WTC11 (cell line): ENCODE measurements at regions not wholly inside any gene's neighbourhood (a gene's known extent, or its start where the extent isn't known, plus 50 kb on each side); places are given as distances from the start of the nearest gene placed in this dataset.

Experiments
- ATAC-seq: fragments of 200-7000 bp; cut with Tn5 transposase; 2 replicates; pipeline ENCODE4 v1.10.0; 2021; ENCODE audit warnings: mild to moderate bottlenecking, moderate library complexity
- CTCF ChIA-PET: fragments of 300-600 bp; sonication (Branson Sonifier 250); formaldehyde crosslinking; loops from one replicate; lab custom pipeline; 2021; ENCODE audit warnings: antibody characterized with exemption; lab: Charles Lee
- POLR2A ChIA-PET: fragments of 350-600 bp; sonication (Branson Sonifier 250); formaldehyde crosslinking; loops from one replicate; lab custom pipeline; 2021; ENCODE audit warnings: antibody characterized with exemption; lab: Charles Lee
- DNase-seq: peaks from one replicate; pipeline ENCODE4 v3.0.0; 2021; ENCODE audit warnings: low spot score
- H3K27ac Mint-ChIP-seq: 2 replicates; pipeline ENCODE4 v1.8.0; 2021; ENCODE audit warnings: mixed read lengths
- H3K27me3 Mint-ChIP-seq: 2 replicates; pipeline ENCODE4 v1.8.0; 2021; ENCODE audit warnings: low read depth, mild to moderate bottlenecking, moderate library complexity, mixed read lengths
- H3K36me3 Mint-ChIP-seq: 2 replicates; pipeline ENCODE4 v1.8.0; 2021; ENCODE audit warnings: mixed read lengths
- H3K4me1 Mint-ChIP-seq: 2 replicates; pipeline ENCODE4 v1.8.0; 2022; ENCODE audit warnings: mixed read lengths
- H3K4me3 Mint-ChIP-seq: 2 replicates; pipeline ENCODE4 v1.8.0; 2021; ENCODE audit warnings: mild to moderate bottlenecking, moderate library complexity, mixed read lengths
- H3K9me3 Mint-ChIP-seq: 2 replicates; pipeline ENCODE4 v1.8.0; 2021; ENCODE audit warnings: mixed read lengths
- CBFB ChIP-seq: sonication (generic); formaldehyde crosslinking; IDR thresholded peaks from 2 replicates; pipeline ENCODE4 v1.8.1; 2022; ENCODE audit warnings: mild to moderate bottlenecking, low read depth, missing genetic modification reagents
- ESRRA ChIP-seq: sonication (generic); formaldehyde crosslinking; IDR thresholded peaks from 2 replicates; pipeline ENCODE4 v1.8.1; 2022; ENCODE audit warnings: mild to moderate bottlenecking, missing genetic modification reagents, borderline replicate concordance
- GABPB1 ChIP-seq: sonication (generic); formaldehyde crosslinking; IDR thresholded peaks from 2 replicates; pipeline ENCODE4 v1.8.1; 2023; ENCODE audit warnings: mild to moderate bottlenecking, missing genetic modification reagents
- NFATC4 ChIP-seq: fragments of 250-450 bp; sonication (Bioruptor Pico); IDR thresholded peaks from 2 replicates; pipeline ENCODE4 v1.9.0; 2021; ENCODE audit warnings: mild to moderate bottlenecking
- NR1H2 ChIP-seq: sonication (generic); formaldehyde crosslinking; IDR thresholded peaks from 2 replicates; pipeline ENCODE4 v1.9.0; 2021; ENCODE audit warnings: mild to moderate bottlenecking, moderate library complexity, missing genetic modification reagents
- NR3C1 ChIP-seq: sonication (generic); formaldehyde crosslinking; conservative IDR thresholded peaks from 2 replicates; pipeline ENCODE4 v1.8.1; 2023; ENCODE audit warnings: low read depth, mild to moderate bottlenecking, missing genetic modification reagents
- PRRX2 ChIP-seq: fragments of 250-450 bp; sonication (Bioruptor Pico); IDR thresholded peaks from 2 replicates; pipeline ENCODE4 v1.8.0; 2021; ENCODE audit warnings: mild to moderate bottlenecking
- RELA ChIP-seq: sonication (generic); formaldehyde crosslinking; IDR thresholded peaks from 2 replicates; pipeline ENCODE4 v1.8.1; 2022; ENCODE audit warnings: missing genetic modification reagents, mild to moderate bottlenecking, borderline replicate concordance
- SMAD3 ChIP-seq: sonication (generic); formaldehyde crosslinking; IDR thresholded peaks from 2 replicates; pipeline ENCODE4 v1.8.0; 2022; ENCODE audit warnings: missing genetic modification reagents, mild to moderate bottlenecking, borderline replicate concordance
- TCF7 ChIP-seq: sonication (generic); formaldehyde crosslinking; IDR thresholded peaks from 2 replicates; pipeline ENCODE4 v1.8.0; 2022; ENCODE audit warnings: mild to moderate bottlenecking, low read depth, missing genetic modification reagents, moderate library complexity
- TEAD1 ChIP-seq: sonication (generic); formaldehyde crosslinking; IDR thresholded peaks from 2 replicates; pipeline ENCODE4 v1.8.0; 2022; ENCODE audit warnings: mild to moderate bottlenecking, missing genetic modification reagents
- ZNF396 ChIP-seq: fragments of 250-450 bp; sonication (Bioruptor Pico); IDR thresholded peaks from 2 replicates; pipeline ENCODE4 v1.8.0; 2021; ENCODE audit warnings: mild to moderate bottlenecking, moderate library complexity, borderline replicate concordance
- ZNF423 ChIP-seq: fragments of 250-450 bp; sonication (Bioruptor Pico); IDR thresholded peaks from 2 replicates; pipeline ENCODE4 v2.1.2; 2022; ENCODE audit warnings: mild to moderate bottlenecking, moderate library complexity
- ZNF671 ChIP-seq: fragments of 250-450 bp; sonication (Bioruptor Pico); IDR thresholded peaks from 2 replicates; pipeline ENCODE4 v1.8.0; 2021; ENCODE audit warnings: mild to moderate bottlenecking
- TF ChIP-seq, protein P1 (sequence below): fragments of 250-450 bp; sonication (Bioruptor Pico); IDR thresholded peaks from 2 replicates; pipeline ENCODE4 v1.9.0; 2021; ENCODE audit warnings: mild to moderate bottlenecking
- TF ChIP-seq, protein P2 (sequence below): sonication (generic); formaldehyde crosslinking; IDR thresholded peaks from 2 replicates; pipeline ENCODE4 v1.8.0; 2023; ENCODE audit warnings: mild to moderate bottlenecking, missing genetic modification reagents
- TF ChIP-seq, protein P3 (sequence below): fragments of 250-450 bp; sonication (Bioruptor Pico); IDR thresholded peaks from 2 replicates; pipeline ENCODE4 v1.9.0; 2021; ENCODE audit warnings: moderate library complexity, mild to moderate bottlenecking, inconsistent platforms, borderline replicate concordance
- TF ChIP-seq, protein P4 (sequence below): fragments of 250-450 bp; sonication (Bioruptor Pico); IDR thresholded peaks from 2 replicates; pipeline ENCODE4 v1.9.0; 2021; ENCODE audit warnings: mild to moderate bottlenecking
- TF ChIP-seq, protein P5 (sequence below): sonication (generic); formaldehyde crosslinking; IDR thresholded peaks from 2 replicates; pipeline ENCODE4 v1.8.1; 2023; ENCODE audit warnings: mild to moderate bottlenecking, missing genetic modification reagents
- TF ChIP-seq, protein P6 (sequence below): sonication (generic); formaldehyde crosslinking; IDR thresholded peaks from 2 replicates; pipeline ENCODE4 v1.8.1; 2023; ENCODE audit warnings: mild to moderate bottlenecking, missing genetic modification reagents, moderate library complexity

DNA sequence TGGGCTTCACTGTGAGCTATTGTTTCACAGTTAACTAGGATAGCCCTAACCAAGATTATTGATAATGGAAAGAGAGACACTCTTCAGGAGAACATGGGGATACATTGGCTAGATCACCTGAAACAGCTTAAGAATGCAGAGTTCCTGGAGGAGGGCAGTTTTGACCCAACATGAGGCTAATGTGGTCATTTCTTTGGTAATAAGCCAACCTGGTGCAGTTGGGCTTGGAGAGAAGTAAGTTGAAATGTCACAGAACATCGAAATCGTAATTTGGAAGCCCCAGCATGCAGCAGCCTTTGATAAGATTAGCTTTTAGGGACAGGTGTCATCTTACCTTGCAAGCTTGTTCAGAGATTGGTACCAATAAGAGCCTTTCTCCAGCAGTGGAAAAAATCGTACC lies 556.6 kb upstream of the GOT2 start (continued):
- no peak for TF ChIP-seq ESRRA
- TF ChIP-seq, all 79 proteins: peak for 0

DNA sequence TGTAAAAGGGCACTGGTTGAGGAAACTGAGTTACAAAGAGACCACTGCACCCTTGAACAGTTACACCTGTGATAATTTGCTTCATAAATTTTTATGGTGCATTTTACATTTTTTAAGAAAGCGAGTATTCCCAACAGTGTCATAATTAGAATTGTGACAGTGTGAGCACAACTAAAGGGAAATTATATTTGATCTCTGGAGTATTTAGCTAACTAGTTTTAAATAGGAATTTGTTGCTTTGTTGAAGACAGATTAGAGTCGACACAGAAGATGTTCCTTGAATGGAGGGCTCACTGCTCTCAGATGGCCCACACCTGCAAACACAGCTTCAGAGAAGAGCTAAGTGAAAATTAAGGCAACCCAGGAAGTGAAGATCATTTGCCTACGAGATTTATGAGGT lies 555.0 kb upstream of the GOT2 start:
- DNase-seq, result no peak
- Mint-ChIP-seq H3K4me3 (no peak overlapping the region), H3K27me3 (no peaks in the 10 kb centered on the region; the same call in 1 of the 2 replicates), H3K36me3 (peaks cover 18% of the 10 kb centered on the region), H3K27ac (no peak overlapping the region), H3K9me3 (peaks cover 27% of the 10 kb centered on the region), H3K4me1 (no peaks in the 10 kb centered on the region)
- CTCF ChIA-PET, result no interaction called here
- POLR2A ChIA-PET, result no interaction called here
- TF ChIP-seq, protein P1, sequence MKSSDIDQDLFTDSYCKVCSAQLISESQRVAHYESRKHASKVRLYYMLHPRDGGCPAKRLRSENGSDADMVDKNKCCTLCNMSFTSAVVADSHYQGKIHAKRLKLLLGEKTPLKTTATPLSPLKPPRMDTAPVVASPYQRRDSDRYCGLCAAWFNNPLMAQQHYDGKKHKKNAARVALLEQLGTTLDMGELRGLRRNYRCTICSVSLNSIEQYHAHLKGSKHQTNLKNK (CRISPR knock-in tag), result no peak
- TF ChIP-seq PRRX2 (CRISPR knock-in tag), result no peak
- no peak for ATAC-seq

DNA sequence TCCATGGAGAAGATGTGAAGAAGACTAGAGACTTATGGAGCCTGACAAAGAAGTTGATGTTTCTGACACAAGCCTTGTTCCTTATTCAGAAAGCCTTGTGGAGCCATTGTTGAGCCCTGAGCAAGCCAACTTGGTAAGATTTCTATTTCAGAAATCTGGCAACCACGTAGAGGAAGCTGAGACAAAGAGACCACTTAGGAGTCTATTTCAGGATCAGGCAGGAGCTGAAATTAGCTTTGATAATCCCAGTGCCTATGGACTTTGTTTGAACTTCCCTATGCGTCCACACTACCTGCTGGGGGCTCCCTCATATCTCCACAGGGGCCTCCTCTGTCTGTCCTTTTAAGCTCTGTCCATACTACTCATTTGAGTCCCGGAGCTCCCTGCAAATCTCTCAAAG lies 540.0 kb upstream of the GOT2 start:
- Mint-ChIP-seq H3K4me3 (no peak overlapping the region), H3K27ac (no peak overlapping the region), H3K36me3 (no peaks in the 10 kb centered on the region), H3K27me3 (no peaks in the 10 kb centered on the region), H3K9me3 (peaks cover 3% of the 10 kb centered on the region), H3K4me1 (peaks cover 15% of the 10 kb centered on the region)
- POLR2A ChIA-PET, result interaction anchor here (1.0 kb wide), 1 partner anchor 9 kb away, joined by 3 read pairs; no protein-coding TSS in a partner anchor
- ATAC-seq (0 out of 2 replicates have a peak, but pooled peaks have one; percentile 24), DNase-seq (no peak)
- TF ChIP-seq ZNF396 (CRISPR knock-in tag) (no peak), SMAD3 (CRISPR knock-in tag) (no peak), ZNF671 (CRISPR knock-in tag) (no peak), RELA (CRISPR knock-in tag) (no peak), NFATC4 (no peak), CBFB (CRISPR knock-in tag) (no peak), NR3C1 (no peak), ZNF423 (CRISPR knock-in tag) (no peak), TEAD1 (CRISPR knock-in tag) (no peak), NR1H2 (CRISPR knock-in tag) (no peak), TCF7 (CRISPR knock-in tag) (no peak), GABPB1 (CRISPR knock-in tag) (no peak)
- TF ChIP-seq, protein P2, sequence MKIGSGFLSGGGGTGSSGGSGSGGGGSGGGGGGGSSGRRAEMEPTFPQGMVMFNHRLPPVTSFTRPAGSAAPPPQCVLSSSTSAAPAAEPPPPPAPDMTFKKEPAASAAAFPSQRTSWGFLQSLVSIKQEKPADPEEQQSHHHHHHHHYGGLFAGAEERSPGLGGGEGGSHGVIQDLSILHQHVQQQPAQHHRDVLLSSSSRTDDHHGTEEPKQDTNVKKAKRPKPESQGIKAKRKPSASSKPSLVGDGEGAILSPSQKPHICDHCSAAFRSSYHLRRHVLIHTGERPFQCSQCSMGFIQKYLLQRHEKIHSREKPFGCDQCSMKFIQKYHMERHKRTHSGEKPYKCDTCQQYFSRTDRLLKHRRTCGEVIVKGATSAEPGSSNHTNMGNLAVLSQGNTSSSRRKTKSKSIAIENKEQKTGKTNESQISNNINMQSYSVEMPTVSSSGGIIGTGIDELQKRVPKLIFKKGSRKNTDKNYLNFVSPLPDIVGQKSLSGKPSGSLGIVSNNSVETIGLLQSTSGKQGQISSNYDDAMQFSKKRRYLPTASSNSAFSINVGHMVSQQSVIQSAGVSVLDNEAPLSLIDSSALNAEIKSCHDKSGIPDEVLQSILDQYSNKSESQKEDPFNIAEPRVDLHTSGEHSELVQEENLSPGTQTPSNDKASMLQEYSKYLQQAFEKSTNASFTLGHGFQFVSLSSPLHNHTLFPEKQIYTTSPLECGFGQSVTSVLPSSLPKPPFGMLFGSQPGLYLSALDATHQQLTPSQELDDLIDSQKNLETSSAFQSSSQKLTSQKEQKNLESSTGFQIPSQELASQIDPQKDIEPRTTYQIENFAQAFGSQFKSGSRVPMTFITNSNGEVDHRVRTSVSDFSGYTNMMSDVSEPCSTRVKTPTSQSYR, result no peak
- TF ChIP-seq, protein P3, sequence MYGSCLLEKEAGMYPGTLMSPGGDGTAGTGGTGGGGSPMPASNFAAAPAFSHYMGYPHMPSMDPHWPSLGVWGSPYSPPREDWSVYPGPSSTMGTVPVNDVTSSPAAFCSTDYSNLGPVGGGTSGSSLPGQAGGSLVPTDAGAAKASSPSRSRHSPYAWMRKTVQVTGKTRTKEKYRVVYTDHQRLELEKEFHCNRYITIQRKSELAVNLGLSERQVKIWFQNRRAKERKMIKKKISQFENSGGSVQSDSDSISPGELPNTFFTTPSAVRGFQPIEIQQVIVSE, result no peak
- TF ChIP-seq, protein P1 (CRISPR knock-in tag), result no peak
- TF ChIP-seq, protein P4, sequence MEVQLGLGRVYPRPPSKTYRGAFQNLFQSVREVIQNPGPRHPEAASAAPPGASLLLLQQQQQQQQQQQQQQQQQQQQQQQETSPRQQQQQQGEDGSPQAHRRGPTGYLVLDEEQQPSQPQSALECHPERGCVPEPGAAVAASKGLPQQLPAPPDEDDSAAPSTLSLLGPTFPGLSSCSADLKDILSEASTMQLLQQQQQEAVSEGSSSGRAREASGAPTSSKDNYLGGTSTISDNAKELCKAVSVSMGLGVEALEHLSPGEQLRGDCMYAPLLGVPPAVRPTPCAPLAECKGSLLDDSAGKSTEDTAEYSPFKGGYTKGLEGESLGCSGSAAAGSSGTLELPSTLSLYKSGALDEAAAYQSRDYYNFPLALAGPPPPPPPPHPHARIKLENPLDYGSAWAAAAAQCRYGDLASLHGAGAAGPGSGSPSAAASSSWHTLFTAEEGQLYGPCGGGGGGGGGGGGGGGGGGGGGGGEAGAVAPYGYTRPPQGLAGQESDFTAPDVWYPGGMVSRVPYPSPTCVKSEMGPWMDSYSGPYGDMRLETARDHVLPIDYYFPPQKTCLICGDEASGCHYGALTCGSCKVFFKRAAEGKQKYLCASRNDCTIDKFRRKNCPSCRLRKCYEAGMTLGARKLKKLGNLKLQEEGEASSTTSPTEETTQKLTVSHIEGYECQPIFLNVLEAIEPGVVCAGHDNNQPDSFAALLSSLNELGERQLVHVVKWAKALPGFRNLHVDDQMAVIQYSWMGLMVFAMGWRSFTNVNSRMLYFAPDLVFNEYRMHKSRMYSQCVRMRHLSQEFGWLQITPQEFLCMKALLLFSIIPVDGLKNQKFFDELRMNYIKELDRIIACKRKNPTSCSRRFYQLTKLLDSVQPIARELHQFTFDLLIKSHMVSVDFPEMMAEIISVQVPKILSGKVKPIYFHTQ (CRISPR knock-in tag), result no peak
- TF ChIP-seq, protein P5, sequence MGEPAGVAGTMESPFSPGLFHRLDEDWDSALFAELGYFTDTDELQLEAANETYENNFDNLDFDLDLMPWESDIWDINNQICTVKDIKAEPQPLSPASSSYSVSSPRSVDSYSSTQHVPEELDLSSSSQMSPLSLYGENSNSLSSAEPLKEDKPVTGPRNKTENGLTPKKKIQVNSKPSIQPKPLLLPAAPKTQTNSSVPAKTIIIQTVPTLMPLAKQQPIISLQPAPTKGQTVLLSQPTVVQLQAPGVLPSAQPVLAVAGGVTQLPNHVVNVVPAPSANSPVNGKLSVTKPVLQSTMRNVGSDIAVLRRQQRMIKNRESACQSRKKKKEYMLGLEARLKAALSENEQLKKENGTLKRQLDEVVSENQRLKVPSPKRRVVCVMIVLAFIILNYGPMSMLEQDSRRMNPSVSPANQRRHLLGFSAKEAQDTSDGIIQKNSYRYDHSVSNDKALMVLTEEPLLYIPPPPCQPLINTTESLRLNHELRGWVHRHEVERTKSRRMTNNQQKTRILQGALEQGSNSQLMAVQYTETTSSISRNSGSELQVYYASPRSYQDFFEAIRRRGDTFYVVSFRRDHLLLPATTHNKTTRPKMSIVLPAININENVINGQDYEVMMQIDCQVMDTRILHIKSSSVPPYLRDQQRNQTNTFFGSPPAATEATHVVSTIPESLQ (CRISPR knock-in tag), result no peak
- TF ChIP-seq, protein P6, sequence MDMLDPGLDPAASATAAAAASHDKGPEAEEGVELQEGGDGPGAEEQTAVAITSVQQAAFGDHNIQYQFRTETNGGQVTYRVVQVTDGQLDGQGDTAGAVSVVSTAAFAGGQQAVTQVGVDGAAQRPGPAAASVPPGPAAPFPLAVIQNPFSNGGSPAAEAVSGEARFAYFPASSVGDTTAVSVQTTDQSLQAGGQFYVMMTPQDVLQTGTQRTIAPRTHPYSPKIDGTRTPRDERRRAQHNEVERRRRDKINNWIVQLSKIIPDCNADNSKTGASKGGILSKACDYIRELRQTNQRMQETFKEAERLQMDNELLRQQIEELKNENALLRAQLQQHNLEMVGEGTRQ, result no peak
- CTCF ChIA-PET, result interaction anchor here (0.6 kb wide), 1 partner anchor 437 kb away, joined by 3 read pairs; no protein-coding TSS in a partner anchor
